Muscle of back (tissue), 3 donors: ENCODE measurements at regions not wholly inside any gene's neighbourhood (a gene's known extent, or its start where the extent isn't known, plus 50 kb on each side); places are given as distances from the start of the nearest gene placed in this dataset.
A peak's percentile ranks its signal among the peaks of the same experiment; 100 is the strongest.

Source experiments
- DNase-seq, 3 donors: peaks; one replicate each; pipeline versions ENCODE4 v3.0.0 to v3.0.0-alpha.2; 2013

DNA sequence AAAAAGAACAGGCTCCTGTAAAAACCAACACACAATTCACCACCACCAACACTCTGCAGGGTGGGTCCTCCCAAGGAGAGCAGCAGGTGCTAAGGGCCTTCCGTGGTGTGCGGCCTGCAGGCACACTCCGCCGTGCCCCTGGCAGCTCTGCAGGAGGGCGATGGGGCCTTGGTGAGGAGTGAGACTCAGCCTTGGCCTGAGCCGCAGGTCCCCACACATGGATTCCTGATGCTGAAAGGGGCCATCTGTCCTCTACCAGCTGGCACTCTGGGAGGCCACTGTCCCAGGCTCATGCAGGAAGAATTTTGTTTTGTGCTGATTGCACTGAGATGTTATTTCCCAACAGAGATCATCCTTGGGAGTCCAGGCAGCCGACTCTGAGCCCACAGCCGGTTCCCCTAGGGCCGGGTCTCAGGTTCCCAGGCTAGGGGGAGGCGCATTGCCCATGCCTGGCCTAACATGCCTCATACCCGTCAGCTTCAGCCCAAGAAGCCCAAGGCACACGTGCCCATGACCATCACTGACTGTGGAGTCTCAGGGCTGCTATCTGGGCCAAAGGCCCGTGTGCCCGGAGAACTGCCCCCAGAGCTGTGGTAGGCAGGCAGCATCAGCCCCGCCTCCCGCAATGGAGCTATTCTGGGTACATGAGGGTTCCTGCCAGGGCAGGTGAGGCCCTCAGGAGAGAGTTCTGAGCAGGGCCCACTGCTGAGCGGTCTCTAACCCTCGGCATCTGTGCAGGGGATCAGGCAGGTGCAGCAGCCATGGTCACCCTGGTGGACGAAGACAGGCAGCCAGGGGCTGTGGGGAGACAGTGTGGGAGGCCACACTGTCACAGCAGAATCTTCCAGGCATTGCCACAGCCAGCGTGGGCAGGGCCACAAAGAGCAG, 97.9 kb upstream of the ZNF469 start:
- DNase-seq, result no peak

DNA sequence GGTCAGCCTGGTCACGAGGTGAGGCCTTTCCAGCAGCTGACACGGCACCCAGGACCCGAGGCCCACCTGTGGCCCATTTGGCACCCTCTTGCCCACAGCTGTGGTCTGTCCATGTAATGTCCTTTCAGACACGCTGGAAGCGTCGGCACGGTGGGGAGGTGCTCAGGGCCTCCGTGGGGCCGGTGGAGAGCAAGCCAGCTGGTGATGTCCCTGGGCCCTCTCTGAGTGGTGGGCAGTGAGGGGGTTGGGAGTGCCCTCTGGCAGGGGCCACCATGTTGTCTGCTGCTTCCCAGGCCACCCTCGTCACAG, 97.3 kb upstream of the ZNF469 start:
- DNase-seq, result no peak

DNA sequence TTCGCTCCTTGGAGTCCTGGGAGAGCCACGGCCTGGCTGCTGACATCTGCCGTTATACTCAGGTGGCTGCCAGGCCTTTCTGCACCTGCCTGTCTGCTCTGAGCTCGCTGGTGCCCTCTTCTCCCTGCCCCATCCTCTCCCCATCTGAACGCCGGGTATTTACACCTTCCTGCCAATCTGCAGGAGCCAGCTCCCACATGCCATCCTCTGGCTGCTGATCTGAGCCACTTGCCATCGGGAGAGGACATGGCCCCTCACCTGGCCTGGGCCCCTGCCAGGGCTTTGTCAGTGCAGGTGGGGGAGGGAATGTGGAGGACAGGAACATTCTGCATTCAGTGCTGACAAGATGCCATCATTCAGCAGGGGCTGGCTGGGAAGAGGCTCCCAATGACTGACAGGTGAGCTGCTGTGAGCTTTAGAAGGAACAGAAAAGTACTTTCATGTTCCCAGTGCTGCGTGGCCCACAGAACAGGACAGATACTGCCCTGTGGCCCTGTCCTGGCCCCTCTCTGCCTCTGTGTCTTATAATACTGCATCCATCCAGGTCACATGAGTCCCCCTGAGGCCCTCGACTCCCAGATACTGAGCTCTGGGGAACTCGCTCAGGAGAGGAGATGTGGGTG, 96.3 kb upstream of the ZNF469 start:
- no peak for DNase-seq

DNA sequence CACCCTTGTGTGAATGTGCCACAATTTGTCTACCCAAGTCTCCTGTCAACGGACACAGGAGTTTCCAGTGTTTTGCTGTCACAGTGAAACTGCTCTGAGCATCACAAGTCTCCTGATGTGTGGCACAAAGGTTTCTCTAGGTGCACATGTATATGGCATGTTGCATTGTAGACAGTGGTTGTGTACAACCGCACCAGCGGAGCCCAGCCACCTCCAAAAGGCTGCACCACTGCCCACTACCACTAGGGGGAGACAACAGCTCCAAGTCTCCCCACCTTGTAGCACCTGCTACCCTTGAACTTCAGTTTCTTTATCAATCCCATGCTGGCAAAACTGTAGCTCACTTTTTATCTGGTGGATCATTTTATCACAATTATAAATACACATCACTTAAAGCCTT, 95.5 kb upstream of the ZNF469 start:
- no peak for DNase-seq

DNA sequence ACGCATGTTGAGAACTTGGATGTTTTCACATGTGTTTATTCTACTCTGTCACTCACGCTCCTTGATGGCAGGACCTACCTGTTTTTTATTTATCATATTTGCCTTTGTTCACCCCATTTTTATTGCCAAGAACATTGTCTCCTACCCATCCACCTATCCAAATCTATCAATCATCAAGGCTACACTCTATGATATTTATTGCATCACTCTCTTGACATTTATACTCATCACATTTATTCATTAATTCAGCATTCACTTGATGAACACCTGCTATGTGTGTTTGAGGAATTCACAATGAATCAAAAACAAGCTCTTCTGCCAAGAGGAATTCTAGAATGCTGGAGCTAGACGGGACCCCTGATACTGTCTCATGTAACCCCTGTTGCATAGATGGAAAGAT, 94.5 kb upstream of the ZNF469 start:
- no peak for DNase-seq

DNA sequence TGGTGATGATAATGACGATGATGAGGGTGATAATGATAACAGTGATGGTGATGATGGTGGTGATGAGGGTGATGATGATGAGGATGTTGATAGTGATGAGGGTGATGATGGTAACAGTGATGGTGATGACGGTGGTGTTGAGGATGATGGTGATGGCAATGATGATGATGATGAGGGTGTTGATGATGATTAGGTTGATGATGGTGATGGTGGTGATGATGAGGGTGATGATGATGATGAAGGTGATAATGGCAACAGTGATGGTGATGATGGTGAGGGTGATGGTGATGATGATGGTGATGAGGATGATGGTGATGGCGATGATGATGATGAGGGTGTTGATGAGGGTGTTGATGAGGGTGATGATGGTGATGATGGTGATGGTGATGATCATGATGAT, 93.8 kb upstream of the ZNF469 start:
- no peak for DNase-seq

DNA sequence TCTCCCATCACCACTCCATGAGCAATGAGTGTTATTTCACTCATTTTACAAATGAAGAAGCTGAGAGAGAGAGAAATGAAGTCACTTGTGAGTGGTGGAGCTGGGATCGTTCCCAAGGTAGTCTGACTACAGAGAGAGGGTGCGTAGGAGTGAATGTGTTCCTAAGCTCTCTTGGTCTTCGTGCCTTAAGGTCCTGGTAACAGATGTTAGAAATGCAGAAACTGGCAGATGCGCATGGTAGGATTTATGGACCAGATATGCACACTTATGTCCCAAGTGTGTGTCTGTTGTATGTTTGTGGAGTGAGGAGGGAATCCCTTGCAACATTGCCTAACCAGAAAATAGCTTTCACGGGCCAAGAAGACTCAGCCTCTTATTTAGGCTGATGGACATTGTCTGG, 93.2 kb upstream of the ZNF469 start:
- no peak for DNase-seq

DNA sequence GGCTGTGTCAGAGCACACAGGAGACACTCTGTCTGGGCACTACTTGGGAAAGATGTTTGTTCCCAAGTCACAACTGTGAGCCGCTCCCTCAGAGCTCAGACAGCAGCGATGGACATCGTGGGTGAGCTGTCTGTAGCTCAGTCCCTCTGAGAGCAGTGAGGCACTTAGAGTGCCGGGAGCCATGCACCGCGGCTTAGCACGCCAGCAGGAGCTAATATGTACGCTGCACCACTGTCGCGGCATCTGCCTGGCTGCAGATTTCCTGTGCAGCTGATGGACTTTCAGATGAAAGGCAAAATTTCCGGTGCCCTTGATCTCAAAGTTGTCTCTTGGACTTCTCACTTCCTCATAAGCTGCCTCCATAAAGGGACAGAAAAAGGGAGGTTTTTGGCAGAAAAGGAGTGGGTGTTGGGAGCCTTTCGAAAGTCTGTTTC, 92.8 kb upstream of the ZNF469 start:
- no peak for DNase-seq

DNA sequence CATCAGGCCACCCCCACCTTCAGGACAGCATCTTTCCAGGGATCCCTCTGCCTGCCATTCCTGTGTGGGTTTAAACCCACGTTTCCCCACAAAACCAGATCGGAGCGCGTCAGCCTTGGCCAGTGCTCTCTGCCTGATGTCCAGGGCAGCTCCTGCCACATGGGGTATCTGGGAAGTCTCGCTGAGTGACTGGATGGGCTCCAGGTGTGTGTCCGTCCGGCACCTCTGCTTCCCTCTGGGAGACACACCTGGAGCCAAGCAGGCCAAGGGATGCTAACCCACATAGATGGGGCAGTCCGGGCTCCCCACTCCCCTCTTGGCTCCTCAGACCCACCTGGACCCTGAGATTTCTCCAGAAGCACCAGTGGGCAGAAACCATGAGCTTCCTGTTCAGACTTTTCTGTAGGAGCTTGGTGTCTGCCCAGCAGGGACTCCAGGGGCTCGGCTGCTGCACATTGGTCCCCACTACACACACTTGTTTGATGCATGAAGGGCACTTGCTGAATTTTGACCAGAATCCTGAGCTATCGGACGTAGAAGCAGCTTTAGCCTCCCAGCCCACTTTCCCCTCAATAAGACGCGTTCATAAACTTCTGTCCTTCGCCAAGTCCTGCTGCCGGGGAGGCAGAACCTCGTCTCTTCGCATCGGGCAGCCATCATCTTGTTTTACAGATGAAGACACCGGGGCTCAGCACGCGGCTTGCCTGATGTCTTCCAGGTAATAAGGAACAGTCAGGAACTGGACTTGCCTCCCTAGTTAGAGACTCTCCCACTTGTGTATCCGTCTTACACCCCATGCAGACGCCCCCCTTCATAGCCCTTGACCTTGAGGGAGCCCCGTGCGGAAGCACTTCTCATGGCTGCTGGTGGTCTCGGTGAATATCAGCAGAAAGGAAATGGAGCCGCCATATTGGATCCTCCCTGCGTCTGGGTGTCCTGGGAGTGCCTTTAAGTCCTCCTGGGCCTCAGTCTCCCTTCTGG, 91.6 kb upstream of the ZNF469 start:
- no peak for DNase-seq

DNA sequence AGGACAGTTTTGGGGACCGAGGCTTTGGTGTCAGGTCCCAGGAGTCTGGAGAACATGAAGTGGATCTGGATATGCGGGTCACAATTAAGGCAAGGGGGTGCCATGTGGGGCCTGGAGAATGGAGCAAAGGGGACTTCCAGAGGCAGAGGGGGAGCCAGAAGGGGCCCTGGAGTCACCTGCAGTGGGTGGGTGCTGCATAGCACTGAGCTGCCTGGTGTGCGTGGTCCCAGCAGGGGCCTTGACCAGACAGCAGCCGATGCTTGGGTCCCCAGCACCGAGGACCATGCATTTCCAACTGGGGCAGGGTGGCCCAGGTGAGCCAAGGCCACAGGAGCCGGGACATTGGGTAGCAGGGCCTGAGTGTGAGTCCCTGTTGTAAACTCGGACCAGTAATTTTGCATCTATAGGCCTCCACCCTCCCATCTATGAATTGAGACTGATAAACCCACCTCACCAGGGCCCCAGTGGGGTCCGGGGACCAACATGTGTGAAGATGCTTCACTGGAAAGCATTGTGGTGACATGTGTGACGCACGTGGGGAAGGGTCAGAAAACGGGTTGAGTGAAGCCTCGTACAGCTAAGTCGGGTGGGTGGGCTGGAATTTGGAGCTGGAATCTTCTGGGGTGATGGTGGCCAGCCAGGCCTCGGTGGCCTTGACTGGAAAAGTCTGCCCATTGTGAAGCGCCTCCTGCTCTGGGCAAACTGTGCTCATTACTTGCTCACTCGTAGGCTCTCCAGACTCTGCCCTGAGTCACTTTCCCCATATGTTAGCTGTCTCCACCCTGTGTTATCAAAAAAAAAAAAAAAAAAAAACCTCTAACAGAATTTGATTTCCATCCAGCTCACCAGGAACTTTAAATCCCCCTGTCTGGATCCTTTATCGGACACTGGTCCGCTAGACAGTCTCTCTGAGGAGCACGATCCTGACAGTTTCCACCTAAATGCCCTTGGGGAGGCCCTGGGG, 90.5 kb upstream of the ZNF469 start:
- DNase-seq, result no peak

DNA sequence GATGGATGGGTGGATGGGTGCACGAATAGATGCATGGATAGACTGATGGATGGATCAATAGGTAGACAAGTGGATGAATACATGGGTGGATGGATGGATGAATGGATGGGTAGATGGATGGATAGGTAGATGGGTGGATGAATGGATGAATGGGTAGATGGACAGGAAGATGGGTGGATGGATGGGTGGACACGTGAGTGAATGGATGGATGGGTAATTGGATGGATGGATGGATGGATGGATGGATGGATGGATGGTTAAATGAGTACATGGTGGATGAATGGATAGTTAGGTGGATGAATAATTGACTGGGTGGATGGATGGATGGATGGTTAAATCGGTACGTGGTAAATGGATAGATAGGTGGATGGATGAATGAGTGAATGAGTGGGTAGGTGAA, 89.7 kb upstream of the ZNF469 start:
- DNase-seq, result no peak

DNA sequence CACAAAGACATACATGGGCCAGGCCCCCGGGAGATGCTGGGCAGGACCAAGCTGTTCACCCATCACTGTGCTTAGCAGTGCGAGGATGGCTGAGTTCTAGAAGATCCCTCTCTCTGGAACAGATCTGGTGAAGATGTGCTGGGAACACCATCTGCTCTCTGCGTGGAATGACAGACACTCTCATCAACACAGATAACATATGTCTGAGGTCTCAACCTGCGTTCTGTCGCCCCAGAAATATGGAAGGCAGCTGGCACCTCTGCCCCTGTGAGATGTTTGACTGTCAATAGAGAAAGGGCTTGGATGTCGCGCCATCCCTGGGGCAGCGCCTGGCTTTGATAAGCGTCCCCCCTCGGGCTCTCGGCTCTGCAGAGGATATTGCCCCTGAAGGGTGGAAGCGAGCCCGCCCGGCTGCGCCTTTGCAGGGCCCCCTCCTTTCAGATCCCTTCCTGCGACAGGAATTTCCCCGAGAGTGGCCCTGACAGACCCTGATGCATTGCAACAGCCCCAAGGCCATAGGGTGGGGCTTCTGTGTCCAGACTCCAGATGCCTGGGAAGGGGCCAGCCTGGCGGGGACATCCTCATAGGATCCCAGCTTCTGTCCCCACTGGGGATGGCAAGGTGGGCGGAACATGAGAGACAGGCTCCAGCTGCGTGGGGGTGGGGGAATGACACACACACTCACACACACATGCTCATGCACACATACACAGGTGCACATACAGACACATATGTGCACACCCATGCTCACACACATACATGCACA, 86.9 kb upstream of the ZNF469 start:
- no peak for DNase-seq

DNA sequence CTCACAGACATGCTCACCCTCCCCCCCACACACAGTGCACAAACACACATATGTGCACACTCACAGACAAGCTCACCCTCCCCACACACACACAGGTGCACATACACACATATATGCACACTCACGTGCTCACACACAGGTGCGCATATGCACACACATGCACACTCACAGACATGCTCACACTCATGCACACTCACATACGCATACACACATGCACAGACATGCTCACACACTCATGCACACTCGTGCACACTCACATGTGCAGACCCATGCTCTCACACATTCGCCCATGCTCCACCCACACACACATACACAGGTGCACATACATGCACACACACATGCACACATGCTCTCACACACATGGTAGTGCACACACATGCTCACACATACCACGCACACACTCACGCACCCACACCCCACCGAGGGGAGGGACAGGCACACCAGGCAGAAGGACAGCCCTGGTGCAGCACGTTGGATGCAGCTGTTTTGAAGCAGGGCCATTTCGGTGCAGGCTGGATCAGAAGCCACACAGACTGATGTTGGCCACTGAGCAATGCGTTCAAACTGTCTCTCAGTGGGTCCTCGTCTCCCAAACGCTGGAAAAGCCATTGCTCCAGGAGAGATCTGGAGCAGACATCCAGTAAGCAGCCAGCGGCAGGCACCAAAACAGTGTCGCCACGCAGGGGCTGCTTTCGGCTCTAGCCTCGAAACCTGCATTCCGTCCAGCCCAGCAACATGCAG, 86.2 kb upstream of the ZNF469 start:
- DNase-seq, result no peak

DNA sequence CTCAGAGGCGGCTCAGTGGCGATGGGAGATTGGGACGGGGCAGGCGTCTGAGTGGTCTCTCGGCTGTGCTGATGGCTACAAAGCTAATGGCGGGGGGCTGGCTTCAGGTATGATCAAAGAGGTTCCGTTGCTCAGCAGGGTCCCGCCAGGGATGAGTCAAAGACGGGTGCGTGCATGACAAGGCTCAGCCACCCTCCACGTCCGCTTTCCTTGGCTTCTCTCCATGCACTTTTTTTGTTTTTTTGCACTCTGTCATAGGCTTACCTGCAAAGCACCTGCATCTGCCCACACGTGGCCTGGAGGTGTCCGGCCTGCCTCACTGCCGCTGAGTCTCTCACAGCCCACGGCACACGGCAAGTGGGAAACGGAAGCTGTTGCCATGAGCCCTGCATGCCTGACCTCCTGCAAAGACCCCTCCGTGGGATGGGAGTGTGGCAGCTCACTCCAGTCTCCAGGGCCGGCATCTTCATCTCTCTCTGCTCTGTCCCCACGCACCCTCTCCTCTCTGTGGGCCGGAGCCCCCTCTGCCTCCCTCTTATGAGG, 85.5 kb upstream of the ZNF469 start:
- no peak for DNase-seq

DNA sequence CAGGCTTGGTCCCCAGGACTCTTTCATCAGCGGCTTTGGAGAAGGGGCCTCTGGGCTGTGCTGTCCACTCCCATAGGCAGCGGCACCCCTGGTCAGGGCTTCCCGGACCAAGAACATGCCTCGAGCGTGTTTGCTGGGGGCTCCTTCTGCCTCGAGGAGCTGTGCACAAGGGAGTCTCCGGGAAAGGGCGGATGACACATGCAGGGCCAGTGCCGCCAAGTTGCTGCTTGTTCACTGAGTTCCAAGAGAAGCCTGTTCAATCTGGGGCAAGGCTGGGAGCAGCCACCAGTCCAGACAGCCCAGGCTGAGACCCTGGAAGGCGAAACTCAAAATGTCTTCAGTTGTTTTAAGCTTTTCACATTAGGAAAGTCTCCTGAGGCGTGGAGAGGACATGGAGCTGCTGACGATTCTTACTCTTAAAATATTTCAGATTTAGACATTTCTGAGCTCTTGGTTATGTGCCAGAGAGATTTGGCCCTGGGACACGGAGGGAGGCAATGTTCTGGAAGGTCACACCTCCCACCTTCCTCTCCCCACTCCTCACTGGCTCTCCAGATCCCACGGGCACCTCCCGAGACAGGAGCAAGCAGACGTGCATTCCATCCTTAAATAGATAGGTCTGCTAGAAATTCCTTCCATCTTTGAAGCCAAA, 84.5 kb upstream of the ZNF469 start:
- peak in 1 of 3 donors; percentile 61 for DNase-seq

DNA sequence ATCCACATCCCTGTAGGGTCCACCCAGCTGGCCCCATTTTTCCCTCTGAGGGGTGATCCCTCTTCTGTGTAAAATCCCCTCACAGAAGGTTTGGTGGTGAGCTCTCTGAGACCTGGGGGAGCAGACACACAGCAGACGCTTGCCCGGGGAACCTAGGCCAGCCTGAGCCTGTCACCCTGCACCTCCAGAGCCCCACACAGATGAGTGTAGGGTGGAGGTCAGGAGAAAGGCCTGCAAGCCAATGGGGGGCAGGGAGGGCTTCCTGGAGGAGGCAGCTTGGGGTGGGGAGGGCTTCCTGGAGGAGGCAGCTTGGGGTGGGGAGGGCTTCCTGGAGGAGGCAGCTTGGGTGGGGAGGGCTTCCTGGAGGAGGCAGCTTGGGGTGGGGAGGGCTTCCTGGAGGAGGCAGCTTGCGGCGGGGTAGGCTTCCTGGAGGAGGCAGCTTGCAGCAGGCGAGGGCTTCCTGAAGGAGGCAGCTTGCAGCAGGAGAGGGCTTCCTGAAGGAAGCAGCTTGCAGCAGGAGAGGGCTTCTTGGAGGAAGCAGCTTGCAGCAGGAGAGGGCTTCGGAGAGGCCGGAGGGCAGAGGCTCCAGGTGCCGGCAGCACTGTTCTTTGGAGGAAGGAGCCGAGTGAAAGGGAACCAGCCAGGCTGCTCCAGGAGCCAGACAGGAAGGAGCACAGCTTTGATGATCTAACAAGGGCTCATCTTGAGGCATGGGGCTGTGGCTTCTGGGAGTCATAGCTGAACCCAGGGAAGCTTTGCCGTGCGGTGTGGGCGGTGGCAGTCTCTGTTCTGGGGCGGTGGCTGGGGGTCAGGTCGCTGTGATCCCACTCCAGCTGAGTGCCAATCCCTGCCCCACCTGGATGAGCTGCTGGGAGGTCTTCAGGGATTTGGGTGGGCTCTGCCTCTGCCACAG, 83.7 kb upstream of the ZNF469 start:
- DNase-seq, result no peak

DNA sequence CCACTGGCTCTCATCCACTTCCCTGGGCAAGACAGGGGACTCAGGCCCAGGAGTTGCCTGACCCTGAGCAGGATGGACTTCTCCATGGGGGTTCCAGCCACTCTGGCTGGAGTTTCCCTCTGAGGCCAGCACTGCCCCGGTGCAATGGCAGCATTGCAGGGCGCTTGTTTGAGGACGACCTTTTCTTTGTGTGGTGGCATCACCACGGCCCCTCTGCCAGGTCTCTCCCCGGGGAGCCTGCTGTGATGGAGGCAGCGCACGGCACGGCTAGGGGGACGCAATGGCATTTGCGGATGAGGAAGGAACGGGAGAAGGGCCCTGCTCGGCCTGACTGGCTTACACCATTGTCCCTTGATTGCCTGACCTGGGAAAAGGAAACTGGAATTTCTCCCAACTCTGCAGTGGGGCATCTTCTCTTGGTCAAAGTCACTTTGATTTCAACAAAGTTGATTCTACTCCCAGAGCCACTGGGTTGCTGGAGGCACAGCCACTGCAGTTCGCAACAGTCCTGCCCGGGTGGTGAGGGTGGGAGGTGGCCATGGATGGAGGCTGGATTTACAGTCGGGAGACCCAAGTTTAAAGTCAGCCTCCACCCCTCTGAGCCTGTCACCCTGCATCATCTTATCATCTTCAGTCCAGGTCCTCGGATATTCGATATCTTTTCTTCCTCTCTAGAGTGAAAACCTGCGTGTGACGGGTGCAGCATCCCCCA, 82.9 kb upstream of the ZNF469 start:
- DNase-seq, result no peak
